Subcutaneous abdominal adipose tissue (tissue), 5 donors: ENCODE measurements at regions not wholly inside any gene's neighbourhood (a gene's known extent, or its start where the extent isn't known, plus 50 kb on each side); places are given as distances from the start of the nearest gene placed in this dataset.
A peak's percentile ranks its signal among the peaks of the same experiment; 100 is the strongest.

ENCODE experiments used
- H3K27ac ChIP-seq: one replicate; pipeline ENCODE4 v1.7.0; 2013; ENCODE audit warnings: low read depth, mild to moderate bottlenecking, inconsistent platforms, low read length, moderate library complexity
- H3K27me3 ChIP-seq, 5 donors: one replicate each; pipeline ENCODE4 v1.7.0; 2013; ENCODE audit warnings: low read length in 5 of 5, inconsistent platforms in 1 of 5; ENCODE audit not compliant: control insufficient read depth in 5 of 5, insufficient read depth in 4 of 5
- H3K36me3 ChIP-seq, 5 donors: one replicate each; pipeline ENCODE4 v1.7.0; 2013; ENCODE audit warnings: low read length in 5 of 5; ENCODE audit not compliant: control insufficient read depth in 5 of 5, insufficient read depth in 5 of 5
- H3K4me1 ChIP-seq, 5 donors: one replicate each; pipeline ENCODE4 v1.7.0; 2013; ENCODE audit warnings: low read length in 5 of 5, mild to moderate bottlenecking in 3 of 5, moderate library complexity in 1 of 5; ENCODE audit not compliant: control insufficient read depth in 5 of 5, insufficient read depth in 5 of 5
- H3K4me3 ChIP-seq, 5 donors: one replicate each; pipeline ENCODE4 v1.7.0; 2013; ENCODE audit warnings: low read length in 5 of 5, low read depth in 1 of 5
- H3K9ac ChIP-seq, 5 donors: one replicate each; pipeline ENCODE4 v1.7.0; 2013; ENCODE audit warnings: low read length in 5 of 5, mild to moderate bottlenecking in 4 of 5, moderate library complexity in 3 of 5
- H3K9me3 ChIP-seq, 5 donors: one replicate each; pipeline ENCODE4 v1.7.0; 2013; ENCODE audit warnings: low read length in 5 of 5; ENCODE audit not compliant: control insufficient read depth in 5 of 5
- donor health status: healthy.
- donor health status: healthy.
- donor health status: healthy.
- donor health status: healthy.
- donor health status: healthy.

- Histone ChIP-seq H3K36me3 (no peaks in the 10 kb centered on the region), H3K9me3 (no peaks in the 10 kb centered on the region), H3K4me3 (no peak overlapping the region), H3K4me1 (peaks cover 2 to 11% (median 5%) of the 10 kb centered on the region in 5 donors), H3K27ac (no peak overlapping the region), H3K9ac (no peak overlapping the region), H3K27me3 (no peaks in the 10 kb centered on the region)
These were observed 264.1 kb downstream of the NDFIP2 start for GRCh38 chr13:79745081-79745480.

GRCh38 chr13:79742923-79743322 lies 262.0 kb downstream of the NDFIP2 start:
- Histone ChIP-seq H3K27ac (no peak overlapping the region), H3K4me1 (peaks cover 0 to 6% (median 0%) of the 10 kb centered on the region in 5 donors), H3K27me3 (no peaks in the 10 kb centered on the region), H3K36me3 (no peaks in the 10 kb centered on the region), H3K4me3 (no peak overlapping the region), H3K9me3 (no peaks in the 10 kb centered on the region), H3K9ac (no peak overlapping the region)

GRCh38 chr13:79740991-79741390 lies 260.0 kb downstream of the NDFIP2 start:
- H3K27me3 ChIP-seq: no peaks in the 10 kb centered on the region
- H3K27ac ChIP-seq: no peak overlapping the region
- peak overlapping the region in 1 of 5 donors; percentile 42 for H3K4me3 ChIP-seq
- H3K9me3 ChIP-seq: no peaks in the 10 kb centered on the region
- H3K36me3 ChIP-seq: no peaks in the 10 kb centered on the region
- H3K4me1 ChIP-seq: peaks cover 0 to 6% (median 0%) of the 10 kb centered on the region in 5 donors
- no peak overlapping the region for H3K9ac ChIP-seq

GRCh38 chr13:79736356-79736755 lies 255.4 kb downstream of the NDFIP2 start:
- H3K27me3 ChIP-seq: no peaks in the 10 kb centered on the region
- H3K4me1 ChIP-seq: peaks cover 0 to 5% (median 0%) of the 10 kb centered on the region in 5 donors
- peaks cover 0 to 2% (median 0%) of the 10 kb centered on the region in 5 donors for H3K9me3 ChIP-seq
- H3K4me3 ChIP-seq: no peak overlapping the region
- no peak overlapping the region for H3K27ac ChIP-seq
- no peaks in the 10 kb centered on the region for H3K36me3 ChIP-seq
- H3K9ac ChIP-seq: no peak overlapping the region

GRCh38 chr13:79735228-79735627 lies 254.3 kb downstream of the NDFIP2 start:
- Histone ChIP-seq H3K36me3 (no peaks in the 10 kb centered on the region), H3K9ac (no peak overlapping the region), H3K27me3 (no peaks in the 10 kb centered on the region), H3K4me1 (no peaks in the 10 kb centered on the region), H3K27ac (no peak overlapping the region), H3K4me3 (no peak overlapping the region), H3K9me3 (peaks cover 0 to 2% (median 0%) of the 10 kb centered on the region in 5 donors)

- peaks cover 2 to 21% (median 15%) of the 10 kb centered on the region in 5 donors for H3K4me1 ChIP-seq
- H3K4me3 ChIP-seq: no peak overlapping the region
- peaks cover 0 to 3% (median 0%) of the 10 kb centered on the region in 5 donors for H3K9me3 ChIP-seq
- H3K27me3 ChIP-seq: no peaks in the 10 kb centered on the region
- H3K9ac ChIP-seq: no peak overlapping the region
- no peaks in the 10 kb centered on the region for H3K36me3 ChIP-seq
- H3K27ac ChIP-seq: no peak overlapping the region
These were observed 246.1 kb downstream of the NDFIP2 start for GRCh38 chr13:79727086-79727485.

- peaks cover 2 to 21% (median 15%) of the 10 kb centered on the region in 5 donors for H3K4me1 ChIP-seq
- no peaks in the 10 kb centered on the region for H3K27me3 ChIP-seq
- no peak overlapping the region for H3K4me3 ChIP-seq
- no peak overlapping the region for H3K27ac ChIP-seq
- no peaks in the 10 kb centered on the region for H3K36me3 ChIP-seq
- H3K9ac ChIP-seq: no peak overlapping the region
- peaks cover 0 to 3% (median 0%) of the 10 kb centered on the region in 5 donors for H3K9me3 ChIP-seq
These were observed 244.9 kb downstream of the NDFIP2 start for GRCh38 chr13:79725841-79726240.

- peaks cover 0 to 3% (median 0%) of the 10 kb centered on the region in 5 donors for H3K9me3 ChIP-seq
- H3K9ac ChIP-seq: no peak overlapping the region
- no peak overlapping the region for H3K27ac ChIP-seq
These were observed 243.6 kb downstream of the NDFIP2 start for GRCh38 chr13:79724348-79725103.

GRCh38 chr13:79723519-79724024 lies 242.6 kb downstream of the NDFIP2 start:
- Histone ChIP-seq H3K4me3 (peak overlapping the region in 3 of 5 donors; percentile 0 to 28 (median 7)), H3K9me3 (peaks cover 0 to 2% (median 0%) of the 10 kb centered on the region in 5 donors), H3K27me3 (no peaks in the 10 kb centered on the region), H3K4me1 (peaks cover 2 to 21% (median 15%) of the 10 kb centered on the region in 5 donors), H3K9ac (no peak overlapping the region), H3K27ac (no peak overlapping the region), H3K36me3 (no peaks in the 10 kb centered on the region)

More at GRCh38 chr13:79724348-79725103, 243.6 kb downstream of the NDFIP2 start:
- no peaks in the 10 kb centered on the region for H3K27me3 ChIP-seq
- peaks cover 2 to 21% (median 15%) of the 10 kb centered on the region in 5 donors for H3K4me1 ChIP-seq
- no peaks in the 10 kb centered on the region for H3K36me3 ChIP-seq
- no peak overlapping the region for H3K4me3 ChIP-seq

GRCh38 chr13:79722885-79723445 lies 242.0 kb downstream of the NDFIP2 start:
- H3K9ac ChIP-seq: no peak overlapping the region
- H3K4me3 ChIP-seq: peak overlapping the region in 3 of 5 donors; percentile 0 to 28 (median 7)
- H3K27ac ChIP-seq: no peak overlapping the region

More at GRCh38 chr13:79722885-79723445, 242.0 kb downstream of the NDFIP2 start:
- Histone ChIP-seq H3K27me3 (no peaks in the 10 kb centered on the region), H3K36me3 (no peaks in the 10 kb centered on the region), H3K9me3 (peaks cover 0 to 7% (median 0%) of the 10 kb centered on the region in 5 donors), H3K4me1 (peaks cover 2 to 21% (median 15%) of the 10 kb centered on the region in 5 donors)
